ENCODE measurements at regions not wholly inside any gene's neighbourhood (a gene's known extent, or its start where the extent isn't known, plus 50 kb on each side); places are given as distances from the start of the nearest gene placed in this dataset.

- no peak overlapping the region for H3K9ac ChIP-seq (ENCODE audit: low read length)
- no peaks in the 10 kb centered on the region for H3K36me3 ChIP-seq (ENCODE audit: insufficient read depth, low read length)
- no peaks in the 10 kb centered on the region for H3K9me2 ChIP-seq (replicated peaks; ENCODE audit: insufficient read depth, low read length)
- H3K27ac ChIP-seq (ENCODE audit: low read length): no peak overlapping the region
- no peaks in the 10 kb centered on the region for H3K9me3 ChIP-seq (ENCODE audit: low read length)
- no peaks in the 10 kb centered on the region for H4K20me1 ChIP-seq (ENCODE audit: insufficient read depth, low read depth, low read length)
- H3K79me2 ChIP-seq (ENCODE audit: low read length): peaks cover 16% of the 10 kb centered on the region
- H3K27me3 ChIP-seq (ENCODE audit: low read length): no peaks in the 10 kb centered on the region
- H3K4me1 ChIP-seq (ENCODE audit: low read length): peaks cover 32% of the 10 kb centered on the region
- peak; percentile 39 for DNase-seq
- no peak overlapping the region for H3K4me2 ChIP-seq (ENCODE audit: low read depth, low read length, poor library complexity, severe bottlenecking)
- no peak overlapping the region for H3K4me3 ChIP-seq (ENCODE audit: low read length)
- H2AFZ ChIP-seq (ENCODE audit: low read length): no peak overlapping the region
Measured at GRCh38 chr14:73789989-73790581, 61.5 kb upstream of the PTGR2 start.

- H3K79me2 ChIP-seq (ENCODE audit: low read length): peaks cover 27% of the 10 kb centered on the region
- no peaks in the 10 kb centered on the region for H3K9me3 ChIP-seq (ENCODE audit: low read length)
- H4K20me1 ChIP-seq (ENCODE audit: insufficient read depth, low read depth, low read length): no peaks in the 10 kb centered on the region
- H3K9ac ChIP-seq (ENCODE audit: low read length): no peak overlapping the region
- H3K27me3 ChIP-seq (ENCODE audit: low read length): no peaks in the 10 kb centered on the region
- H3K9me2 ChIP-seq (replicated peaks; ENCODE audit: insufficient read depth, low read length): no peaks in the 10 kb centered on the region
- peak overlapping the region; percentile 100 for H3K4me2 ChIP-seq (ENCODE audit: low read depth, low read length, poor library complexity, severe bottlenecking)
- DNase-seq: peak; percentile 40
- peaks cover 43% of the 10 kb centered on the region for H3K4me1 ChIP-seq (ENCODE audit: low read length)
- H2AFZ ChIP-seq (ENCODE audit: low read length): no peak overlapping the region
- H3K36me3 ChIP-seq (ENCODE audit: insufficient read depth, low read length): no peaks in the 10 kb centered on the region
- H3K27ac ChIP-seq (ENCODE audit: low read length): no peak overlapping the region
- no peak overlapping the region for H3K4me3 ChIP-seq (ENCODE audit: low read length)
Measured at GRCh38 chr14:73788701-73789551, 62.7 kb upstream of the PTGR2 start.

- Histone ChIP-seq H3K27me3 (ENCODE audit: low read length) (no peaks in the 10 kb centered on the region), H4K20me1 (ENCODE audit: insufficient read depth, low read depth, low read length) (no peaks in the 10 kb centered on the region), H3K27ac (ENCODE audit: low read length) (no peak overlapping the region), H3K36me3 (ENCODE audit: insufficient read depth, low read length) (no peaks in the 10 kb centered on the region), H3K4me1 (ENCODE audit: low read length) (peaks cover 50% of the 10 kb centered on the region), H3K9me2 (replicated peaks; ENCODE audit: insufficient read depth, low read length) (no peaks in the 10 kb centered on the region), H3K4me3 (ENCODE audit: low read length) (peak overlapping the region; percentile 89), H3K9me3 (ENCODE audit: low read length) (no peaks in the 10 kb centered on the region), H3K9ac (ENCODE audit: low read length) (peak overlapping the region; percentile 90), H2AFZ (ENCODE audit: low read length) (peak overlapping the region; percentile 78), H3K79me2 (ENCODE audit: low read length) (peaks cover 34% of the 10 kb centered on the region), H3K4me2 (ENCODE audit: low read depth, low read length, poor library complexity, severe bottlenecking) (peak overlapping the region; percentile 100)
- DNase-seq: no peak
Measured at GRCh38 chr14:73788317-73788598, 63.4 kb upstream of the PTGR2 start.

GRCh38 chr14:73787486-73788316 lies 63.9 kb upstream of the PTGR2 start:
- H3K9ac ChIP-seq (ENCODE audit: low read length): peak overlapping the region; percentile 90
- H3K4me2 ChIP-seq (ENCODE audit: low read depth, low read length, poor library complexity, severe bottlenecking): peak overlapping the region; percentile 100
- H3K36me3 ChIP-seq (ENCODE audit: insufficient read depth, low read length): no peaks in the 10 kb centered on the region
- H4K20me1 ChIP-seq (ENCODE audit: insufficient read depth, low read depth, low read length): no peaks in the 10 kb centered on the region
- DNase-seq: peak; percentile 63
- H3K27ac ChIP-seq (ENCODE audit: low read length): peak overlapping the region; percentile 60
- H2AFZ ChIP-seq (ENCODE audit: low read length): peak overlapping the region; percentile 78
- peaks cover 52% of the 10 kb centered on the region for H3K4me1 ChIP-seq (ENCODE audit: low read length)
- H3K4me3 ChIP-seq (ENCODE audit: low read length): peak overlapping the region; percentile 89
- H3K9me3 ChIP-seq (ENCODE audit: low read length): no peaks in the 10 kb centered on the region
- H3K9me2 ChIP-seq (replicated peaks; ENCODE audit: insufficient read depth, low read length): no peaks in the 10 kb centered on the region
- no peaks in the 10 kb centered on the region for H3K27me3 ChIP-seq (ENCODE audit: low read length)
- H3K79me2 ChIP-seq (ENCODE audit: low read length): peaks cover 40% of the 10 kb centered on the region

- H2AFZ ChIP-seq (ENCODE audit: low read length): peak overlapping the region; percentile 78
- no peaks in the 10 kb centered on the region for H4K20me1 ChIP-seq (ENCODE audit: insufficient read depth, low read depth, low read length)
- no peaks in the 10 kb centered on the region for H3K9me2 ChIP-seq (replicated peaks; ENCODE audit: insufficient read depth, low read length)
- H3K4me3 ChIP-seq (ENCODE audit: low read length): peak overlapping the region; percentile 89
- H3K27ac ChIP-seq (ENCODE audit: low read length): peak overlapping the region; percentile 89
- H3K4me1 ChIP-seq (ENCODE audit: low read length): peaks cover 47% of the 10 kb centered on the region
- H3K27me3 ChIP-seq (ENCODE audit: low read length): no peaks in the 10 kb centered on the region
- H3K4me2 ChIP-seq (ENCODE audit: low read depth, low read length, poor library complexity, severe bottlenecking): peak overlapping the region; percentile 100
- peak overlapping the region; percentile 90 for H3K9ac ChIP-seq (ENCODE audit: low read length)
- H3K9me3 ChIP-seq (ENCODE audit: low read length): no peaks in the 10 kb centered on the region
- peak; percentile 90 for DNase-seq
- H3K79me2 ChIP-seq (ENCODE audit: low read length): peaks cover 48% of the 10 kb centered on the region
- no peaks in the 10 kb centered on the region for H3K36me3 ChIP-seq (ENCODE audit: insufficient read depth, low read length)
Measured at GRCh38 chr14:73786636-73787485, 64.8 kb upstream of the PTGR2 start.

GRCh38 chr14:73785834-73786635 lies 65.6 kb upstream of the PTGR2 start:
- no peaks in the 10 kb centered on the region for H4K20me1 ChIP-seq (ENCODE audit: insufficient read depth, low read depth, low read length)
- H3K4me3 ChIP-seq (ENCODE audit: low read length): peak overlapping the region; percentile 89
- peak overlapping the region; percentile 89 for H3K27ac ChIP-seq (ENCODE audit: low read length)
- H2AFZ ChIP-seq (ENCODE audit: low read length): peak overlapping the region; percentile 38
- peak overlapping the region; percentile 100 for H3K4me2 ChIP-seq (ENCODE audit: low read depth, low read length, poor library complexity, severe bottlenecking)
- peak overlapping the region; percentile 90 for H3K9ac ChIP-seq (ENCODE audit: low read length)
- no peaks in the 10 kb centered on the region for H3K9me3 ChIP-seq (ENCODE audit: low read length)
- H3K36me3 ChIP-seq (ENCODE audit: insufficient read depth, low read length): no peaks in the 10 kb centered on the region
- no peaks in the 10 kb centered on the region for H3K9me2 ChIP-seq (replicated peaks; ENCODE audit: insufficient read depth, low read length)
- H3K79me2 ChIP-seq (ENCODE audit: low read length): peaks cover 56% of the 10 kb centered on the region
- peaks cover 47% of the 10 kb centered on the region for H3K4me1 ChIP-seq (ENCODE audit: low read length)
- H3K27me3 ChIP-seq (ENCODE audit: low read length): no peaks in the 10 kb centered on the region
- DNase-seq: peak; percentile 93

- Histone ChIP-seq H3K4me1 (ENCODE audit: low read length) (peaks cover 52% of the 10 kb centered on the region), H3K36me3 (ENCODE audit: insufficient read depth, low read length) (no peaks in the 10 kb centered on the region), H3K79me2 (ENCODE audit: low read length) (peaks cover 63% of the 10 kb centered on the region), H3K9ac (ENCODE audit: low read length) (peak overlapping the region; percentile 90), H3K4me2 (ENCODE audit: low read depth, low read length, poor library complexity, severe bottlenecking) (peak overlapping the region; percentile 100), H3K9me3 (ENCODE audit: low read length) (no peaks in the 10 kb centered on the region), H3K9me2 (replicated peaks; ENCODE audit: insufficient read depth, low read length) (no peaks in the 10 kb centered on the region), H3K27me3 (ENCODE audit: low read length) (no peaks in the 10 kb centered on the region), H3K27ac (ENCODE audit: low read length) (peak overlapping the region; percentile 89), H2AFZ (ENCODE audit: low read length) (no peak overlapping the region), H3K4me3 (ENCODE audit: low read length) (peak overlapping the region; percentile 89), H4K20me1 (ENCODE audit: insufficient read depth, low read depth, low read length) (no peaks in the 10 kb centered on the region)
- DNase-seq: peak; percentile 87
Measured at GRCh38 chr14:73785336-73785833, 66.2 kb upstream of the PTGR2 start.

Data from Karpas-422 (cell line).